ENCODE measurements at regions not wholly inside any gene's neighbourhood (a gene's known extent, or its start where the extent isn't known, plus 50 kb on each side); places are given as distances from the start of the nearest gene placed in this dataset.

DNA sequence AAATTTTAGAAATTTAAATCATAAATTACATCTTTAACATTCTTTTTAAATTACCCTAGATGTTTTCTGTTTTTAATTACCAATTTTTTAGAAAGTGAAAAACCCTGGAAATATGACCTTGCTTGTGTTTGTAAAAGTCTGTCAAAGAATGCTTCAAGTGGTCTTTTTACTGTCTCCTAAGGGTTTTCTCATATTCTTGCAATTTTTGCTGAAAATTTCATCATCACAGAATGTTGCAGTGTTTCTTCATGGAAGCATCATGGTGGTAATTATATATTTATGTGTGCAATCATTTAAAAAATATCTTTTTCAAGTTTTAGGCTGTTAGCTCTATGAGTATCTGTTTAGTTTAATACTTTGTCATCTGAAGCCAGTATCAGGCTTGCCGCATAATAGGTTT, 178.2 kb downstream of the HDGFL1 start (continued):
- no peak for TF ChIP-seq ESRRA (CRISPR knock-in tag; IDR thresholded peaks at IDR 0.05; ENCODE audit: borderline replicate concordance)
- TF ChIP-seq, protein P1, sequence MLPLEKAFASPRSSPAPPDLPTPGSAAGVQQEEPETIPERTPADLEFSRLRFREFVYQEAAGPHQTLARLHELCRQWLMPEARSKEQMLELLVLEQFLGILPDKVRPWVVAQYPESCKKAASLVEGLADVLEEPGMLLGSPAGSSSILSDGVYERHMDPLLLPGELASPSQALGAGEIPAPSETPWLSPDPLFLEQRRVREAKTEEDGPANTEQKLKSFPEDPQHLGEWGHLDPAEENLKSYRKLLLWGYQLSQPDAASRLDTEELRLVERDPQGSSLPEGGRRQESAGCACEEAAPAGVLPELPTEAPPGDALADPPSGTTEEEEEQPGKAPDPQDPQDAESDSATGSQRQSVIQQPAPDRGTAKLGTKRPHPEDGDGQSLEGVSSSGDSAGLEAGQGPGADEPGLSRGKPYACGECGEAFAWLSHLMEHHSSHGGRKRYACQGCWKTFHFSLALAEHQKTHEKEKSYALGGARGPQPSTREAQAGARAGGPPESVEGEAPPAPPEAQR (CRISPR knock-in tag; IDR thresholded peaks at IDR 0.05): no peak

- no peaks in the 10 kb centered on the region; the same call in 1 of the 2 replicates for H3K27me3 Mint-ChIP-seq (ENCODE audit: low read depth)
- no peak for ATAC-seq
- TF ChIP-seq, protein P2, sequence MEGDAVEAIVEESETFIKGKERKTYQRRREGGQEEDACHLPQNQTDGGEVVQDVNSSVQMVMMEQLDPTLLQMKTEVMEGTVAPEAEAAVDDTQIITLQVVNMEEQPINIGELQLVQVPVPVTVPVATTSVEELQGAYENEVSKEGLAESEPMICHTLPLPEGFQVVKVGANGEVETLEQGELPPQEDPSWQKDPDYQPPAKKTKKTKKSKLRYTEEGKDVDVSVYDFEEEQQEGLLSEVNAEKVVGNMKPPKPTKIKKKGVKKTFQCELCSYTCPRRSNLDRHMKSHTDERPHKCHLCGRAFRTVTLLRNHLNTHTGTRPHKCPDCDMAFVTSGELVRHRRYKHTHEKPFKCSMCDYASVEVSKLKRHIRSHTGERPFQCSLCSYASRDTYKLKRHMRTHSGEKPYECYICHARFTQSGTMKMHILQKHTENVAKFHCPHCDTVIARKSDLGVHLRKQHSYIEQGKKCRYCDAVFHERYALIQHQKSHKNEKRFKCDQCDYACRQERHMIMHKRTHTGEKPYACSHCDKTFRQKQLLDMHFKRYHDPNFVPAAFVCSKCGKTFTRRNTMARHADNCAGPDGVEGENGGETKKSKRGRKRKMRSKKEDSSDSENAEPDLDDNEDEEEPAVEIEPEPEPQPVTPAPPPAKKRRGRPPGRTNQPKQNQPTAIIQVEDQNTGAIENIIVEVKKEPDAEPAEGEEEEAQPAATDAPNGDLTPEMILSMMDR (IDR thresholded peaks at IDR 0.05): no peak
- TF ChIP-seq ZNF232 (CRISPR knock-in tag; IDR thresholded peaks at IDR 0.05): no peak
- TF ChIP-seq NR1H2 (CRISPR knock-in tag; IDR thresholded peaks at IDR 0.05): no peak
- no peak for TF ChIP-seq ZBTB43 (CRISPR knock-in tag; IDR thresholded peaks at IDR 0.05)
- TF ChIP-seq FOXP1 (CRISPR knock-in tag; IDR thresholded peaks at IDR 0.05; ENCODE audit: borderline replicate concordance): no peak
- no peak for TF ChIP-seq FOXK1 (CRISPR knock-in tag; IDR thresholded peaks at IDR 0.05)
- no peak for TF ChIP-seq SMAD4 (CRISPR knock-in tag; IDR thresholded peaks at IDR 0.05)
- no peak for TF ChIP-seq NFE2L1 (CRISPR knock-in tag; IDR thresholded peaks at IDR 0.05)
- no peak for TF ChIP-seq ZNF396 (CRISPR knock-in tag; IDR thresholded peaks at IDR 0.05; ENCODE audit: borderline replicate concordance)
- no peak for TF ChIP-seq STAT6 (CRISPR knock-in tag; conservative IDR thresholded peaks at IDR 0.05; ENCODE audit: low read depth)
- no peak for TF ChIP-seq TEAD1 (CRISPR knock-in tag; IDR thresholded peaks at IDR 0.05)
- no peak for TF ChIP-seq IRF2 (CRISPR knock-in tag; IDR thresholded peaks at IDR 0.05; ENCODE audit: borderline replicate concordance, low read depth)
- POLR2A ChIA-PET: no interaction called here
- H3K4me1 Mint-ChIP-seq: peaks cover 16% of the 10 kb centered on the region
- CTCF ChIA-PET: no interaction called here
- H3K9me3 Mint-ChIP-seq: no peaks in the 10 kb centered on the region
- H3K27ac Mint-ChIP-seq: no peak overlapping the region
- no peak overlapping the region for H3K4me3 Mint-ChIP-seq
- no peaks in the 10 kb centered on the region for H3K36me3 Mint-ChIP-seq
- no peak for DNase-seq (ENCODE audit: low spot score)
Observed at GRCh38 chr6:22748681-22749080, 179.3 kb downstream of the HDGFL1 start.

DNA sequence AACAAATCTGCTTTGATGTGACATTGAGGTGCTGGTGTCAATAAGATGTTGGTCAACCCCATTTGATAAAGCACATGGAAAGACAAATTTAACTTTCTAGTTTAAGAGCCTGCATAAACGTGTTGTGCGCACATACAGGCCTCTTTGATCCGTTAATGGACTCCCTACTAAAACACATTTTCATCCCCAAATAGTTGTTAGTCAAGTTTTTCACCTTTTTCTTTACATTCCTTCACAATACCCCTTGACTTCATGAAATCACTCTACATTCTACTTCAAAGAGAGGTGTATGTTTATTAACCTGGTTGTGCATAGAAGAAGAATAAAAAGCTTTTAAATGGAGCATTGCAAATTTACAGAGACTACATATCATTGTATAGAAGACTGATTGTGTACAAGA, 180.3 kb downstream of the HDGFL1 start:
- H3K4me1 Mint-ChIP-seq: peaks cover 15% of the 10 kb centered on the region
- no peaks in the 10 kb centered on the region for H3K36me3 Mint-ChIP-seq
- ChIA-PET CTCF (no interaction called here), POLR2A (no interaction called here)
- DNase-seq (ENCODE audit: low spot score) (no peak), ATAC-seq (no peak)
- no peaks in the 10 kb centered on the region; the same call in 1 of the 2 replicates for H3K27me3 Mint-ChIP-seq (ENCODE audit: low read depth)
- H3K9me3 Mint-ChIP-seq: no peaks in the 10 kb centered on the region
- no peak overlapping the region for H3K27ac Mint-ChIP-seq
- no peak overlapping the region for H3K4me3 Mint-ChIP-seq
- TF ChIP-seq ZNF671 (CRISPR knock-in tag; IDR thresholded peaks at IDR 0.05): no peak
- TF ChIP-seq HMGA2 (CRISPR knock-in tag; IDR thresholded peaks at IDR 0.05): no peak
- TF ChIP-seq, protein P3, sequence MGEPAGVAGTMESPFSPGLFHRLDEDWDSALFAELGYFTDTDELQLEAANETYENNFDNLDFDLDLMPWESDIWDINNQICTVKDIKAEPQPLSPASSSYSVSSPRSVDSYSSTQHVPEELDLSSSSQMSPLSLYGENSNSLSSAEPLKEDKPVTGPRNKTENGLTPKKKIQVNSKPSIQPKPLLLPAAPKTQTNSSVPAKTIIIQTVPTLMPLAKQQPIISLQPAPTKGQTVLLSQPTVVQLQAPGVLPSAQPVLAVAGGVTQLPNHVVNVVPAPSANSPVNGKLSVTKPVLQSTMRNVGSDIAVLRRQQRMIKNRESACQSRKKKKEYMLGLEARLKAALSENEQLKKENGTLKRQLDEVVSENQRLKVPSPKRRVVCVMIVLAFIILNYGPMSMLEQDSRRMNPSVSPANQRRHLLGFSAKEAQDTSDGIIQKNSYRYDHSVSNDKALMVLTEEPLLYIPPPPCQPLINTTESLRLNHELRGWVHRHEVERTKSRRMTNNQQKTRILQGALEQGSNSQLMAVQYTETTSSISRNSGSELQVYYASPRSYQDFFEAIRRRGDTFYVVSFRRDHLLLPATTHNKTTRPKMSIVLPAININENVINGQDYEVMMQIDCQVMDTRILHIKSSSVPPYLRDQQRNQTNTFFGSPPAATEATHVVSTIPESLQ (CRISPR knock-in tag; IDR thresholded peaks at IDR 0.05): no peak
- TF ChIP-seq ZNF396 (CRISPR knock-in tag; IDR thresholded peaks at IDR 0.05; ENCODE audit: borderline replicate concordance): no peak
- TF ChIP-seq, protein P4, sequence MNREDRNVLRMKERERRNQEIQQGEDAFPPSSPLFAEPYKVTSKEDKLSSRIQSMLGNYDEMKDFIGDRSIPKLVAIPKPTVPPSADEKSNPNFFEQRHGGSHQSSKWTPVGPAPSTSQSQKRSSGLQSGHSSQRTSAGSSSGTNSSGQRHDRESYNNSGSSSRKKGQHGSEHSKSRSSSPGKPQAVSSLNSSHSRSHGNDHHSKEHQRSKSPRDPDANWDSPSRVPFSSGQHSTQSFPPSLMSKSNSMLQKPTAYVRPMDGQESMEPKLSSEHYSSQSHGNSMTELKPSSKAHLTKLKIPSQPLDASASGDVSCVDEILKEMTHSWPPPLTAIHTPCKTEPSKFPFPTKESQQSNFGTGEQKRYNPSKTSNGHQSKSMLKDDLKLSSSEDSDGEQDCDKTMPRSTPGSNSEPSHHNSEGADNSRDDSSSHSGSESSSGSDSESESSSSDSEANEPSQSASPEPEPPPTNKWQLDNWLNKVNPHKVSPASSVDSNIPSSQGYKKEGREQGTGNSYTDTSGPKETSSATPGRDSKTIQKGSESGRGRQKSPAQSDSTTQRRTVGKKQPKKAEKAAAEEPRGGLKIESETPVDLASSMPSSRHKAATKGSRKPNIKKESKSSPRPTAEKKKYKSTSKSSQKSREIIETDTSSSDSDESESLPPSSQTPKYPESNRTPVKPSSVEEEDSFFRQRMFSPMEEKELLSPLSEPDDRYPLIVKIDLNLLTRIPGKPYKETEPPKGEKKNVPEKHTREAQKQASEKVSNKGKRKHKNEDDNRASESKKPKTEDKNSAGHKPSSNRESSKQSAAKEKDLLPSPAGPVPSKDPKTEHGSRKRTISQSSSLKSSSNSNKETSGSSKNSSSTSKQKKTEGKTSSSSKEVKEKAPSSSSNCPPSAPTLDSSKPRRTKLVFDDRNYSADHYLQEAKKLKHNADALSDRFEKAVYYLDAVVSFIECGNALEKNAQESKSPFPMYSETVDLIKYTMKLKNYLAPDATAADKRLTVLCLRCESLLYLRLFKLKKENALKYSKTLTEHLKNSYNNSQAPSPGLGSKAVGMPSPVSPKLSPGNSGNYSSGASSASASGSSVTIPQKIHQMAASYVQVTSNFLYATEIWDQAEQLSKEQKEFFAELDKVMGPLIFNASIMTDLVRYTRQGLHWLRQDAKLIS (CRISPR knock-in tag; IDR thresholded peaks at IDR 0.05; ENCODE audit: borderline replicate concordance): no peak
- TF ChIP-seq, protein P5, sequence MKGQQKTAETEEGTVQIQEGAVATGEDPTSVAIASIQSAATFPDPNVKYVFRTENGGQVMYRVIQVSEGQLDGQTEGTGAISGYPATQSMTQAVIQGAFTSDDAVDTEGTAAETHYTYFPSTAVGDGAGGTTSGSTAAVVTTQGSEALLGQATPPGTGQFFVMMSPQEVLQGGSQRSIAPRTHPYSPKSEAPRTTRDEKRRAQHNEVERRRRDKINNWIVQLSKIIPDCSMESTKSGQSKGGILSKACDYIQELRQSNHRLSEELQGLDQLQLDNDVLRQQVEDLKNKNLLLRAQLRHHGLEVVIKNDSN (CRISPR knock-in tag; IDR thresholded peaks at IDR 0.05): no peak
- no peak for TF ChIP-seq EMX1 (CRISPR knock-in tag; IDR thresholded peaks at IDR 0.05)
